WTC11 (cell line): ENCODE measurements at regions not wholly inside any gene's neighbourhood (a gene's known extent, or its start where the extent isn't known, plus 50 kb on each side); places are given as distances from the start of the nearest gene placed in this dataset.

ENCODE experiments used
- ATAC-seq: fragments of 200-7000 bp; cut with Tn5 transposase; 2 replicates; pipeline ENCODE4 v1.10.0; 2021; ENCODE audit warnings: mild to moderate bottlenecking, moderate library complexity
- CTCF ChIA-PET: fragments of 300-600 bp; sonication (Branson Sonifier 250); formaldehyde crosslinking; loops from one replicate; lab custom pipeline; 2021; ENCODE audit warnings: antibody characterized with exemption; lab: Charles Lee
- POLR2A ChIA-PET: fragments of 350-600 bp; sonication (Branson Sonifier 250); formaldehyde crosslinking; loops from one replicate; lab custom pipeline; 2021; ENCODE audit warnings: antibody characterized with exemption; lab: Charles Lee
- DNase-seq: peaks from one replicate; pipeline ENCODE4 v3.0.0; 2021; ENCODE audit warnings: low spot score
- H3K27ac Mint-ChIP-seq: 2 replicates; pipeline ENCODE4 v1.8.0; 2021; ENCODE audit warnings: mixed read lengths
- H3K27me3 Mint-ChIP-seq: 2 replicates; pipeline ENCODE4 v1.8.0; 2021; ENCODE audit warnings: low read depth, mild to moderate bottlenecking, moderate library complexity, mixed read lengths
- H3K36me3 Mint-ChIP-seq: 2 replicates; pipeline ENCODE4 v1.8.0; 2021; ENCODE audit warnings: mixed read lengths
- H3K4me1 Mint-ChIP-seq: 2 replicates; pipeline ENCODE4 v1.8.0; 2022; ENCODE audit warnings: mixed read lengths
- H3K4me3 Mint-ChIP-seq: 2 replicates; pipeline ENCODE4 v1.8.0; 2021; ENCODE audit warnings: mild to moderate bottlenecking, moderate library complexity, mixed read lengths
- H3K9me3 Mint-ChIP-seq: 2 replicates; pipeline ENCODE4 v1.8.0; 2021; ENCODE audit warnings: mixed read lengths
- CBFB ChIP-seq: sonication (generic); formaldehyde crosslinking; IDR thresholded peaks from 2 replicates; pipeline ENCODE4 v1.8.1; 2022; ENCODE audit warnings: mild to moderate bottlenecking, low read depth, missing genetic modification reagents
- CREM ChIP-seq: sonication (generic); formaldehyde crosslinking; IDR thresholded peaks from 2 replicates; pipeline ENCODE4 v1.8.1; 2022; ENCODE audit warnings: mild to moderate bottlenecking, missing genetic modification reagents, moderate library complexity
- HMGA2 ChIP-seq: fragments of 250-450 bp; sonication (Bioruptor Pico); IDR thresholded peaks from 2 replicates; pipeline ENCODE4 v1.4.0; 2021; ENCODE audit warnings: mild to moderate bottlenecking, moderate library complexity
- KAT7 ChIP-seq: sonication (generic); formaldehyde crosslinking; IDR thresholded peaks from 2 replicates; pipeline ENCODE4 v1.8.1; 2023; ENCODE audit warnings: missing genetic modification reagents, mild to moderate bottlenecking, borderline replicate concordance
- MXD4 ChIP-seq: fragments of 250-450 bp; sonication (Bioruptor Pico); IDR thresholded peaks from 2 replicates; pipeline ENCODE4 v1.8.0; 2021; ENCODE audit warnings: mild to moderate bottlenecking, moderate library complexity, borderline replicate concordance
- NFATC4 ChIP-seq: fragments of 250-450 bp; sonication (Bioruptor Pico); IDR thresholded peaks from 2 replicates; pipeline ENCODE4 v1.9.0; 2021; ENCODE audit warnings: mild to moderate bottlenecking
- NFE2L1 ChIP-seq: sonication (generic); formaldehyde crosslinking; IDR thresholded peaks from 2 replicates; pipeline ENCODE4 v1.8.1; 2023; ENCODE audit warnings: missing genetic modification reagents
- OVOL2 ChIP-seq: fragments of 250-450 bp; sonication (Bioruptor Pico); IDR thresholded peaks from 2 replicates; pipeline ENCODE4 v1.9.0; 2021; ENCODE audit warnings: mild to moderate bottlenecking, borderline replicate concordance
- PRRX2 ChIP-seq: fragments of 250-450 bp; sonication (Bioruptor Pico); IDR thresholded peaks from 2 replicates; pipeline ENCODE4 v1.8.0; 2021; ENCODE audit warnings: mild to moderate bottlenecking
- RELA ChIP-seq: sonication (generic); formaldehyde crosslinking; IDR thresholded peaks from 2 replicates; pipeline ENCODE4 v1.8.1; 2022; ENCODE audit warnings: missing genetic modification reagents, mild to moderate bottlenecking, borderline replicate concordance
- SMAD3 ChIP-seq: sonication (generic); formaldehyde crosslinking; IDR thresholded peaks from 2 replicates; pipeline ENCODE4 v1.8.0; 2022; ENCODE audit warnings: missing genetic modification reagents, mild to moderate bottlenecking, borderline replicate concordance
- TCF7 ChIP-seq: sonication (generic); formaldehyde crosslinking; IDR thresholded peaks from 2 replicates; pipeline ENCODE4 v1.8.0; 2022; ENCODE audit warnings: mild to moderate bottlenecking, low read depth, missing genetic modification reagents, moderate library complexity
- TEAD1 ChIP-seq: sonication (generic); formaldehyde crosslinking; IDR thresholded peaks from 2 replicates; pipeline ENCODE4 v1.8.0; 2022; ENCODE audit warnings: mild to moderate bottlenecking, missing genetic modification reagents
- ZNF138 ChIP-seq: sonication (generic); formaldehyde crosslinking; conservative IDR thresholded peaks from 2 replicates; pipeline ENCODE4 v1.8.1; 2022; ENCODE audit warnings: mild to moderate bottlenecking, moderate library complexity, missing genetic modification reagents
- ZNF317 ChIP-seq: sonication (generic); formaldehyde crosslinking; IDR thresholded peaks from 2 replicates; pipeline ENCODE4 v1.8.1; 2023; ENCODE audit warnings: low read depth, mild to moderate bottlenecking, moderate library complexity, missing genetic modification reagents, borderline replicate concordance
- ZNF396 ChIP-seq: fragments of 250-450 bp; sonication (Bioruptor Pico); IDR thresholded peaks from 2 replicates; pipeline ENCODE4 v1.8.0; 2021; ENCODE audit warnings: mild to moderate bottlenecking, moderate library complexity, borderline replicate concordance
- ZNF416 ChIP-seq: fragments of 250-450 bp; sonication (Bioruptor Pico); IDR thresholded peaks from 2 replicates; pipeline ENCODE4 v1.9.0; 2021; ENCODE audit warnings: mild to moderate bottlenecking, inconsistent platforms
- ZNF671 ChIP-seq: fragments of 250-450 bp; sonication (Bioruptor Pico); IDR thresholded peaks from 2 replicates; pipeline ENCODE4 v1.8.0; 2021; ENCODE audit warnings: mild to moderate bottlenecking
- TF ChIP-seq, protein P1 (sequence below): sonication (generic); formaldehyde crosslinking; IDR thresholded peaks from 2 replicates; pipeline ENCODE4 v1.8.1; 2023; ENCODE audit warnings: mild to moderate bottlenecking, missing genetic modification reagents, moderate library complexity
- TF ChIP-seq, protein P2 (sequence below): sonication (generic); formaldehyde crosslinking; IDR thresholded peaks from 2 replicates; pipeline ENCODE4 v1.8.1; 2022; ENCODE audit warnings: low read depth, mild to moderate bottlenecking, moderate library complexity, missing genetic modification reagents, borderline replicate concordance
- TF ChIP-seq, protein P3 (sequence below): fragments of 200-600 bp; IDR thresholded peaks from 2 replicates; pipeline ENCODE4 v1.8.0; 2022; ENCODE audit warnings: antibody characterized with exemption
- TF ChIP-seq, protein P4 (sequence below): sonication (generic); formaldehyde crosslinking; IDR thresholded peaks from 2 replicates; pipeline ENCODE4 v1.8.0; 2023; ENCODE audit warnings: missing genetic modification reagents
- TF ChIP-seq, protein P5 (sequence below): sonication (generic); formaldehyde crosslinking; IDR thresholded peaks from 2 replicates; pipeline ENCODE4 v1.8.1; 2023; ENCODE audit warnings: mild to moderate bottlenecking, moderate library complexity, missing genetic modification reagents
- TF ChIP-seq, protein P6 (sequence below): sonication (generic); formaldehyde crosslinking; IDR thresholded peaks from 2 replicates; pipeline ENCODE4 v1.8.1; 2022; ENCODE audit warnings: missing genetic modification reagents, borderline replicate concordance
- TF ChIP-seq, protein P7 (sequence below): sonication (generic); formaldehyde crosslinking; IDR thresholded peaks from 2 replicates; pipeline ENCODE4 v1.8.1; 2022; ENCODE audit warnings: low read depth, missing genetic modification reagents, borderline replicate concordance

DNA sequence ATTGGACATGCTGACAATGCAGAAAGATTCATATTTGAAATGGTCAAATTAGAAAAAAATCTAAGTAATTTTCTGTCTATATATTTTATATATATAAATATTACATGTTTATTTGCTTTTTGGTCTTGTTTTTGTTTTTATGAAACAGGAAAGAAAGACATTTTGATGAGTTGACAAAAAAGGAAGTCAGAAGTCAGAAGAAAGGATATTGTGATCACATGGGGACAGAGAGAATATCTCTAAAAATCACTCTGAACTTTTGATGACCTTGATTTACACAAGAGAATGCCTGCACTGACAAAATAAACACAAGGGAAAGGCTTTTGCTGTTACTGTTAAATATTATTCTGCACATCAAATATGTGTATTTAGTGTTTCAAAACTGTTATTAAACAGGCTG lies 811.2 kb downstream of the SI start:
- Mint-ChIP-seq H3K9me3 (peaks cover 17% of the 10 kb centered on the region), H3K4me1 (no peaks in the 10 kb centered on the region), H3K27ac (no peak overlapping the region)
- no peak for ATAC-seq
- no peak for DNase-seq
- TF ChIP-seq OVOL2 (CRISPR knock-in tag) (no peak), NFE2L1 (CRISPR knock-in tag) (no peak), CBFB (CRISPR knock-in tag) (no peak), SMAD3 (no peak), ZNF317 (CRISPR knock-in tag) (no peak), ZNF416 (CRISPR knock-in tag) (no peak), MXD4 (CRISPR knock-in tag) (no peak), ZNF138 (CRISPR knock-in tag) (no peak), CREM (CRISPR knock-in tag) (no peak), RELA (CRISPR knock-in tag) (no peak), NFATC4 (CRISPR knock-in tag) (no peak), ZNF671 (CRISPR knock-in tag) (no peak), ZNF396 (CRISPR knock-in tag) (no peak), HMGA2 (CRISPR knock-in tag) (no peak)
- TF ChIP-seq, protein P1, sequence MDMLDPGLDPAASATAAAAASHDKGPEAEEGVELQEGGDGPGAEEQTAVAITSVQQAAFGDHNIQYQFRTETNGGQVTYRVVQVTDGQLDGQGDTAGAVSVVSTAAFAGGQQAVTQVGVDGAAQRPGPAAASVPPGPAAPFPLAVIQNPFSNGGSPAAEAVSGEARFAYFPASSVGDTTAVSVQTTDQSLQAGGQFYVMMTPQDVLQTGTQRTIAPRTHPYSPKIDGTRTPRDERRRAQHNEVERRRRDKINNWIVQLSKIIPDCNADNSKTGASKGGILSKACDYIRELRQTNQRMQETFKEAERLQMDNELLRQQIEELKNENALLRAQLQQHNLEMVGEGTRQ (CRISPR knock-in tag), result no peak
- TF ChIP-seq, protein P2, sequence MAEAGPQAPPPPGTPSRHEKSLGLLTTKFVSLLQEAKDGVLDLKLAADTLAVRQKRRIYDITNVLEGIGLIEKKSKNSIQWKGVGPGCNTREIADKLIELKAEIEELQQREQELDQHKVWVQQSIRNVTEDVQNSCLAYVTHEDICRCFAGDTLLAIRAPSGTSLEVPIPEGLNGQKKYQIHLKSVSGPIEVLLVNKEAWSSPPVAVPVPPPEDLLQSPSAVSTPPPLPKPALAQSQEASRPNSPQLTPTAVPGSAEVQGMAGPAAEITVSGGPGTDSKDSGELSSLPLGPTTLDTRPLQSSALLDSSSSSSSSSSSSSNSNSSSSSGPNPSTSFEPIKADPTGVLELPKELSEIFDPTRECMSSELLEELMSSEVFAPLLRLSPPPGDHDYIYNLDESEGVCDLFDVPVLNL, result no peak
- TF ChIP-seq, protein P3, sequence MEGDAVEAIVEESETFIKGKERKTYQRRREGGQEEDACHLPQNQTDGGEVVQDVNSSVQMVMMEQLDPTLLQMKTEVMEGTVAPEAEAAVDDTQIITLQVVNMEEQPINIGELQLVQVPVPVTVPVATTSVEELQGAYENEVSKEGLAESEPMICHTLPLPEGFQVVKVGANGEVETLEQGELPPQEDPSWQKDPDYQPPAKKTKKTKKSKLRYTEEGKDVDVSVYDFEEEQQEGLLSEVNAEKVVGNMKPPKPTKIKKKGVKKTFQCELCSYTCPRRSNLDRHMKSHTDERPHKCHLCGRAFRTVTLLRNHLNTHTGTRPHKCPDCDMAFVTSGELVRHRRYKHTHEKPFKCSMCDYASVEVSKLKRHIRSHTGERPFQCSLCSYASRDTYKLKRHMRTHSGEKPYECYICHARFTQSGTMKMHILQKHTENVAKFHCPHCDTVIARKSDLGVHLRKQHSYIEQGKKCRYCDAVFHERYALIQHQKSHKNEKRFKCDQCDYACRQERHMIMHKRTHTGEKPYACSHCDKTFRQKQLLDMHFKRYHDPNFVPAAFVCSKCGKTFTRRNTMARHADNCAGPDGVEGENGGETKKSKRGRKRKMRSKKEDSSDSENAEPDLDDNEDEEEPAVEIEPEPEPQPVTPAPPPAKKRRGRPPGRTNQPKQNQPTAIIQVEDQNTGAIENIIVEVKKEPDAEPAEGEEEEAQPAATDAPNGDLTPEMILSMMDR, result no peak
- TF ChIP-seq, protein P4, sequence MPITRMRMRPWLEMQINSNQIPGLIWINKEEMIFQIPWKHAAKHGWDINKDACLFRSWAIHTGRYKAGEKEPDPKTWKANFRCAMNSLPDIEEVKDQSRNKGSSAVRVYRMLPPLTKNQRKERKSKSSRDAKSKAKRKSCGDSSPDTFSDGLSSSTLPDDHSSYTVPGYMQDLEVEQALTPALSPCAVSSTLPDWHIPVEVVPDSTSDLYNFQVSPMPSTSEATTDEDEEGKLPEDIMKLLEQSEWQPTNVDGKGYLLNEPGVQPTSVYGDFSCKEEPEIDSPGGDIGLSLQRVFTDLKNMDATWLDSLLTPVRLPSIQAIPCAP (CRISPR knock-in tag), result no peak
- TF ChIP-seq, protein P5, sequence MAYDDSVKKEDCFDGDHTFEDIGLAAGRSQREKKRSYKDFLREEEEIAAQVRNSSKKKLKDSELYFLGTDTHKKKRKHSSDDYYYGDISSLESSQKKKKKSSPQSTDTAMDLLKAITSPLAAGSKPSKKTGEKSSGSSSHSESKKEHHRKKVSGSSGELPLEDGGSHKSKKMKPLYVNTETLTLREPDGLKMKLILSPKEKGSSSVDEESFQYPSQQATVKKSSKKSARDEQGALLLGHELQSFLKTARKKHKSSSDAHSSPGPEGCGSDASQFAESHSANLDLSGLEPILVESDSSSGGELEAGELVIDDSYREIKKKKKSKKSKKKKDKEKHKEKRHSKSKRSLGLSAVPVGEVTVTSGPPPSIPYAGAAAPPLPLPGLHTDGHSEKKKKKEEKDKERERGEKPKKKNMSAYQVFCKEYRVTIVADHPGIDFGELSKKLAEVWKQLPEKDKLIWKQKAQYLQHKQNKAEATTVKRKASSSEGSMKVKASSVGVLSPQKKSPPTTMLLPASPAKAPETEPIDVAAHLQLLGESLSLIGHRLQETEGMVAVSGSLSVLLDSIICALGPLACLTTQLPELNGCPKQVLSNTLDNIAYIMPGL (CRISPR knock-in tag), result no peak
- TF ChIP-seq, all 79 proteins: peak for 0
- no peak overlapping the region for H3K4me3 Mint-ChIP-seq
- POLR2A ChIA-PET, result no interaction called here
- no peaks in the 10 kb centered on the region for H3K27me3 Mint-ChIP-seq
- CTCF ChIA-PET, result no interaction called here
- H3K36me3 Mint-ChIP-seq, result 0 out of 2 replicates have a peak, but pooled peaks cover 2% of the 10 kb centered on the region

DNA sequence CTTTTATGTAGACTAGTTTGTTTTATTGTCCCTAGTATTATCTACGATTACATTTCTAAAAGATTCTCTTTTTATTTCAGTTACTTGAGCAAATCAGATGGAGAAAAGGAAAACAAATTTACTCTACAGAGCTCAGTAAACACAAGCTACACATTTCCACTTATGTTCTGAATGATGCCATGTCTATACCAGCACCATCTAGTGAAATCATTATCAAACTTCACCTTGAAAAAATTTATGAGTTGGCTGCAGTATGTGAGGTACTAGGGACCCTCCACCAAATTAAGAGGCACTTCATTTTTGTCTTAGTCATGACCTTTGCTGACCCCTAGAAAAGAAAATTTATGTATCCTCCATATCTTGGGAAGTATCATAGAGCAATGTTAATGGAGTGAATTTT lies 827.4 kb downstream of the SI start:
- H3K27ac Mint-ChIP-seq, result no peak overlapping the region
- no peaks in the 10 kb centered on the region for H3K9me3 Mint-ChIP-seq
- ChIA-PET POLR2A (no interaction called here), CTCF (no interaction called here)
- no peaks in the 10 kb centered on the region for H3K27me3 Mint-ChIP-seq
- H3K4me1 Mint-ChIP-seq, result no peaks in the 10 kb centered on the region
- H3K36me3 Mint-ChIP-seq, result no peaks in the 10 kb centered on the region
- ATAC-seq, result no peak
- no peak for DNase-seq
- no peak overlapping the region for H3K4me3 Mint-ChIP-seq
- TF ChIP-seq KAT7 (no peak), PRRX2 (CRISPR knock-in tag) (no peak), TCF7 (no peak), RELA (CRISPR knock-in tag) (no peak), TEAD1 (CRISPR knock-in tag) (no peak)
- TF ChIP-seq, protein P6, sequence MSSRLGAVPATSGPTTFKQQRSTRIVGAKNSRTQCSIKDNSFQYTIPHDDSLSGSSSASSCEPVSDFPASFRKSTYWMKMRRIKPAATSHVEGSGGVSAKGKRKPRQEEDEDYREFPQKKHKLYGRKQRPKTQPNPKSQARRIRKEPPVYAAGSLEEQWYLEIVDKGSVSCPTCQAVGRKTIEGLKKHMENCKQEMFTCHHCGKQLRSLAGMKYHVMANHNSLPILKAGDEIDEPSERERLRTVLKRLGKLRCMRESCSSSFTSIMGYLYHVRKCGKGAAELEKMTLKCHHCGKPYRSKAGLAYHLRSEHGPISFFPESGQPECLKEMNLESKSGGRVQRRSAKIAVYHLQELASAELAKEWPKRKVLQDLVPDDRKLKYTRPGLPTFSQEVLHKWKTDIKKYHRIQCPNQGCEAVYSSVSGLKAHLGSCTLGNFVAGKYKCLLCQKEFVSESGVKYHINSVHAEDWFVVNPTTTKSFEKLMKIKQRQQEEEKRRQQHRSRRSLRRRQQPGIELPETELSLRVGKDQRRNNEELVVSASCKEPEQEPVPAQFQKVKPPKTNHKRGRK (CRISPR knock-in tag), result no peak
- TF ChIP-seq, protein P3, result no peak
- TF ChIP-seq, protein P7, sequence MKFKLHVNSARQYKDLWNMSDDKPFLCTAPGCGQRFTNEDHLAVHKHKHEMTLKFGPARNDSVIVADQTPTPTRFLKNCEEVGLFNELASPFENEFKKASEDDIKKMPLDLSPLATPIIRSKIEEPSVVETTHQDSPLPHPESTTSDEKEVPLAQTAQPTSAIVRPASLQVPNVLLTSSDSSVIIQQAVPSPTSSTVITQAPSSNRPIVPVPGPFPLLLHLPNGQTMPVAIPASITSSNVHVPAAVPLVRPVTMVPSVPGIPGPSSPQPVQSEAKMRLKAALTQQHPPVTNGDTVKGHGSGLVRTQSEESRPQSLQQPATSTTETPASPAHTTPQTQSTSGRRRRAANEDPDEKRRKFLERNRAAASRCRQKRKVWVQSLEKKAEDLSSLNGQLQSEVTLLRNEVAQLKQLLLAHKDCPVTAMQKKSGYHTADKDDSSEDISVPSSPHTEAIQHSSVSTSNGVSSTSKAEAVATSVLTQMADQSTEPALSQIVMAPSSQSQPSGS (CRISPR knock-in tag), result no peak
